ENCODE measurements at regions not wholly inside any gene's neighbourhood (a gene's known extent, or its start where the extent isn't known, plus 50 kb on each side); places are given as distances from the start of the nearest gene placed in this dataset.
A peak's percentile ranks its signal among the peaks of the same experiment; 100 is the strongest.

- TF ChIP-seq ZNF841 (CRISPR knock-in tag; IDR thresholded peaks at IDR 0.05; ENCODE audit: borderline replicate concordance) (no peak), EZH2 (conservative IDR thresholded peaks at IDR 0.05; ENCODE audit: low read depth, low read length) (no peak), ZSCAN9 (CRISPR knock-in tag; IDR thresholded peaks at IDR 0.05; ENCODE audit: borderline replicate concordance) (no peak), ADNP (CRISPR knock-in tag; IDR thresholded peaks at IDR 0.05) (no peak), CBFB (CRISPR knock-in tag; IDR thresholded peaks at IDR 0.05) (no peak), ZNF33A (CRISPR knock-in tag; IDR thresholded peaks at IDR 0.05; ENCODE audit: borderline replicate concordance) (no peak), MAFG (CRISPR knock-in tag; IDR thresholded peaks at IDR 0.05) (no peak), FOXK1 (CRISPR knock-in tag; IDR thresholded peaks at IDR 0.05; ENCODE audit: borderline replicate concordance, low read depth) (no peak), SNAI1 (CRISPR knock-in tag; IDR thresholded peaks at IDR 0.05; ENCODE audit: borderline replicate concordance) (no peak), KMT2B (CRISPR knock-in tag; IDR thresholded peaks at IDR 0.05) (no peak), ZNF777 (CRISPR knock-in tag; IDR thresholded peaks at IDR 0.05) (no peak), TEAD2 (CRISPR knock-in tag; IDR thresholded peaks at IDR 0.05) (no peak), CREB3 (CRISPR knock-in tag; IDR thresholded peaks at IDR 0.05) (no peak)
- TF ChIP-seq, protein P1, sequence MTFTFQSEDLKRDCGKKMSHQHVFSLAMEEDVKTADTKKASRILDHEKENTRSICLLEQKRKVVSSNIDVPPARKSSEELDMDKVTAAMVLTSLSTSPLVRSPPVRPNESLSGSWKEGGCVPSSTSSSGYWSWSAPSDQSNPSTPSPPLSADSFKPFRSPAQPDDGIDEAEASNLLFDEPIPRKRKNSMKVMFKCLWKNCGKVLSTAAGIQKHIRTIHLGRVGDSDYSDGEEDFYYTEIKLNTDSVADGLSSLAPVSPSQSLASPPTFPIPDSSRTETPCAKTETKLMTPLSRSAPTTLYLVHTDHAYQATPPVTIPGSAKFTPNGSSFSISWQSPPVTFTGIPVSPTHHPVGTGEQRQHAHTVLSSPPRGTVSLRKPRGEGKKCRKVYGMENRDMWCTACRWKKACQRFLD (CRISPR knock-in tag; IDR thresholded peaks at IDR 0.05; ENCODE audit: borderline replicate concordance), result no peak
- TF ChIP-seq, protein P2, sequence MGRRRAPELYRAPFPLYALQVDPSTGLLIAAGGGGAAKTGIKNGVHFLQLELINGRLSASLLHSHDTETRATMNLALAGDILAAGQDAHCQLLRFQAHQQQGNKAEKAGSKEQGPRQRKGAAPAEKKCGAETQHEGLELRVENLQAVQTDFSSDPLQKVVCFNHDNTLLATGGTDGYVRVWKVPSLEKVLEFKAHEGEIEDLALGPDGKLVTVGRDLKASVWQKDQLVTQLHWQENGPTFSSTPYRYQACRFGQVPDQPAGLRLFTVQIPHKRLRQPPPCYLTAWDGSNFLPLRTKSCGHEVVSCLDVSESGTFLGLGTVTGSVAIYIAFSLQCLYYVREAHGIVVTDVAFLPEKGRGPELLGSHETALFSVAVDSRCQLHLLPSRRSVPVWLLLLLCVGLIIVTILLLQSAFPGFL (CRISPR knock-in tag; IDR thresholded peaks at IDR 0.05), result no peak
Measured at GRCh38 chr5:7991125-7991821, 122.3 kb downstream of the MTRR start.

More at GRCh38 chr5:7991125-7991821, 122.3 kb downstream of the MTRR start:
- no peaks in the 10 kb centered on the region for H3K4me1 ChIP-seq (ENCODE audit: insufficient read depth, low read length)
- no peaks in the 10 kb centered on the region for H4K20me1 ChIP-seq (ENCODE audit: insufficient read depth, low read length)
- in situ Hi-C loops (cut with HindIII; ENCODE audit: extremely low pct_ligation_motif_present, low pct_unique_long_range_greater_than_20kb) (no loop called here), intact Hi-C loops (cut with micrococcal nuclease; ENCODE audit: unreplicated experiment) (no loop called here)
- H3K4me3 ChIP-seq (replicated peaks in 1 of 3; ENCODE audit: insufficient read depth in 1 of 3, low read depth in 2 of 3, low read length in 3 of 3), result no peak overlapping the region
- 2% methylated on average over 7 of the region's 7 CpGs for WGBS (ENCODE audit: low lambda C conversion rate)
- no peaks in the 10 kb centered on the region for H3K36me3 ChIP-seq (replicated peaks in 1 of 2; ENCODE audit: control insufficient read depth in 1 of 2, insufficient read depth in 2 of 2, low read length in 2 of 2)
- BruUV-seq (replicated peaks), result no TSS peak
- H3K79me2 ChIP-seq (ENCODE audit: insufficient read depth, low read length), result no peaks in the 10 kb centered on the region
- DNase-seq (ENCODE audit: low spot score) (no peak), FAIRE-seq (no peak), ATAC-seq (peak; percentile 39; the same call in 1 of the 3 replicates)
- POLR2A ChIA-PET, result no interaction called here
- no peak overlapping the region for H3K9ac ChIP-seq (ENCODE audit: insufficient read depth, low read depth, low read length)
- CTCF ChIA-PET (ENCODE audit: low intra/inter-chr PET ratio, low total read pairs), result no interaction called here
- no peaks in the 10 kb centered on the region for H3K9me3 ChIP-seq (ENCODE audit: low read length)
- no peak overlapping the region for H3K4me2 ChIP-seq (ENCODE audit: low read depth, low read length)
- no peak overlapping the region for H2AFZ ChIP-seq (ENCODE audit: low read length)
- H3K27me3 ChIP-seq (ENCODE audit: control insufficient read depth in 1 of 2, insufficient read depth in 2 of 2, low read length in 2 of 2), result no peaks in the 10 kb centered on the region
- H3K27ac ChIP-seq (ENCODE audit: extremely low read length, insufficient read depth, low read length), result no peak overlapping the region
